HepG2 (cell line): ENCODE measurements at regions not wholly inside any gene's neighbourhood (a gene's known extent, or its start where the extent isn't known, plus 50 kb on each side); places are given as distances from the start of the nearest gene placed in this dataset.

ENCODE experiments used
- CBFB ChIP-seq: sonication (generic); formaldehyde crosslinking; IDR thresholded peaks from 2 replicates; pipeline ENCODE4 v1.4.0; 2020; ENCODE audit warnings: missing genetic modification reagents
- CENPX ChIP-seq: sonication (generic); formaldehyde crosslinking; IDR thresholded peaks from 2 replicates; pipeline ENCODE4 v1.9.0; 2021; ENCODE audit warnings: mild to moderate bottlenecking, missing genetic modification reagents, moderate library complexity
- E2F1 ChIP-seq: sonication (generic); formaldehyde crosslinking; IDR thresholded peaks from 2 replicates; pipeline ENCODE4 v1.5.0; 2020; ENCODE audit warnings: missing genetic modification reagents
- PHF21A ChIP-seq: sonication (generic); formaldehyde crosslinking; IDR thresholded peaks from 2 replicates; pipeline ENCODE4 v1.5.0; 2020; ENCODE audit warnings: mild to moderate bottlenecking, missing genetic modification reagents
- POLR2A ChIP-seq, 2 experiments: IDR thresholded peaks; 2 replicates each; pipeline ENCODE4 v1.6.1; 2011; ENCODE audit warnings: low read depth in 2 of 2, low read length in 2 of 2, mild to moderate bottlenecking in 1 of 2, moderate library complexity in 1 of 2; ENCODE audit not compliant: insufficient read depth in 1 of 2
- RELA ChIP-seq: sonication (generic); formaldehyde crosslinking; IDR thresholded peaks from 2 replicates; pipeline ENCODE4 v1.4.0; 2020; ENCODE audit warnings: missing genetic modification reagents
- SMARCE1 ChIP-seq: fragments of 450-650 bp; IDR thresholded peaks from 2 replicates; pipeline ENCODE4 v1.6.1; 2017; ENCODE audit warnings: borderline replicate concordance
- TAF1 ChIP-seq: sonication (generic); formaldehyde crosslinking; IDR thresholded peaks from 2 replicates; pipeline ENCODE4 v1.4.0; 2020; ENCODE audit warnings: missing genetic modification reagents
- TCF7 ChIP-seq: sonication (generic); IDR thresholded peaks from 2 replicates; pipeline ENCODE4 v1.6.1; 2016; ENCODE audit warnings: antibody characterized with exemption, low read depth
- THAP11 ChIP-seq: IDR thresholded peaks from 2 replicates; pipeline ENCODE4 v1.6.1; 2016; ENCODE audit warnings: missing biosample characterization, missing genetic modification reagents
- ZBTB42 ChIP-seq: sonication (generic); formaldehyde crosslinking; IDR thresholded peaks from 2 replicates; pipeline ENCODE4 v1.5.0; 2020; ENCODE audit warnings: mild to moderate bottlenecking, missing genetic modification reagents
- TF ChIP-seq, protein P1 (sequence below): sonication (generic); formaldehyde crosslinking; IDR thresholded peaks from 2 replicates; pipeline ENCODE4 v1.5.0; 2020; ENCODE audit warnings: mild to moderate bottlenecking, missing genetic modification reagents, moderate library complexity
- TF ChIP-seq, protein P2 (sequence below): sonication (generic); formaldehyde crosslinking; IDR thresholded peaks from 2 replicates; pipeline ENCODE4 v1.9.0; 2021; ENCODE audit warnings: missing genetic modification reagents, borderline replicate concordance
- TF ChIP-seq, protein P3 (sequence below): sonication (generic); formaldehyde crosslinking; IDR thresholded peaks from 2 replicates; pipeline ENCODE4 v1.8.1; 2022; ENCODE audit warnings: low read depth, mild to moderate bottlenecking, missing genetic modification reagents

DNA sequence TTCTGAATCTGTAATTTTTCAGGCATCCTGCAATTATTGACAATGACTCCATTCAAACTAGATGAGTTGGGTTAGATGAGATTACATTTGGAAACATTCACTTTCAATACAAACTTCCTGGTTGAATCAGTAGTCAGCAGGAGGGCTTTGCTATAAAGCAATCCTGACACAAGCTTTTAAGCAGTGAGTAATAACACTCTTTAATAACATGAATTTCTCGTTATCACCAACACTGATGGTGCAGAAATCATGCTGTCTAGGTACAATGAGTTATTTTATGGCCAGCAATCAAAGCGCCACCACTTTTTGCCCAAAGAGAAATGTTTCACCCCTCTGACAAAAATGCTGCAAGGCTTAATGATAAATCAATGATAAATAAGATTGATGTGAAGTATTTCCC lies 474.8 kb upstream of the CNTN4 start:
- TF ChIP-seq TAF1 (CRISPR knock-in tag) (no peak), CBFB (CRISPR knock-in tag) (no peak), SMARCE1 (no peak), THAP11 (CRISPR knock-in tag) (no peak), RELA (CRISPR knock-in tag) (no peak), TCF7 (no peak), CENPX (CRISPR knock-in tag) (no peak), POLR2A (IDR thresholded peaks at IDR 0.05; ENCODE audit: insufficient read depth in 1 of 2, low read depth in 2 of 2, low read length in 2 of 2) (no peak), ZBTB42 (no peak), E2F1 (CRISPR knock-in tag) (no peak), PHF21A (CRISPR knock-in tag) (no peak)
- TF ChIP-seq, protein P1, sequence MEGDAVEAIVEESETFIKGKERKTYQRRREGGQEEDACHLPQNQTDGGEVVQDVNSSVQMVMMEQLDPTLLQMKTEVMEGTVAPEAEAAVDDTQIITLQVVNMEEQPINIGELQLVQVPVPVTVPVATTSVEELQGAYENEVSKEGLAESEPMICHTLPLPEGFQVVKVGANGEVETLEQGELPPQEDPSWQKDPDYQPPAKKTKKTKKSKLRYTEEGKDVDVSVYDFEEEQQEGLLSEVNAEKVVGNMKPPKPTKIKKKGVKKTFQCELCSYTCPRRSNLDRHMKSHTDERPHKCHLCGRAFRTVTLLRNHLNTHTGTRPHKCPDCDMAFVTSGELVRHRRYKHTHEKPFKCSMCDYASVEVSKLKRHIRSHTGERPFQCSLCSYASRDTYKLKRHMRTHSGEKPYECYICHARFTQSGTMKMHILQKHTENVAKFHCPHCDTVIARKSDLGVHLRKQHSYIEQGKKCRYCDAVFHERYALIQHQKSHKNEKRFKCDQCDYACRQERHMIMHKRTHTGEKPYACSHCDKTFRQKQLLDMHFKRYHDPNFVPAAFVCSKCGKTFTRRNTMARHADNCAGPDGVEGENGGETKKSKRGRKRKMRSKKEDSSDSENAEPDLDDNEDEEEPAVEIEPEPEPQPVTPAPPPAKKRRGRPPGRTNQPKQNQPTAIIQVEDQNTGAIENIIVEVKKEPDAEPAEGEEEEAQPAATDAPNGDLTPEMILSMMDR (CRISPR knock-in tag): no peak
- TF ChIP-seq, protein P2, sequence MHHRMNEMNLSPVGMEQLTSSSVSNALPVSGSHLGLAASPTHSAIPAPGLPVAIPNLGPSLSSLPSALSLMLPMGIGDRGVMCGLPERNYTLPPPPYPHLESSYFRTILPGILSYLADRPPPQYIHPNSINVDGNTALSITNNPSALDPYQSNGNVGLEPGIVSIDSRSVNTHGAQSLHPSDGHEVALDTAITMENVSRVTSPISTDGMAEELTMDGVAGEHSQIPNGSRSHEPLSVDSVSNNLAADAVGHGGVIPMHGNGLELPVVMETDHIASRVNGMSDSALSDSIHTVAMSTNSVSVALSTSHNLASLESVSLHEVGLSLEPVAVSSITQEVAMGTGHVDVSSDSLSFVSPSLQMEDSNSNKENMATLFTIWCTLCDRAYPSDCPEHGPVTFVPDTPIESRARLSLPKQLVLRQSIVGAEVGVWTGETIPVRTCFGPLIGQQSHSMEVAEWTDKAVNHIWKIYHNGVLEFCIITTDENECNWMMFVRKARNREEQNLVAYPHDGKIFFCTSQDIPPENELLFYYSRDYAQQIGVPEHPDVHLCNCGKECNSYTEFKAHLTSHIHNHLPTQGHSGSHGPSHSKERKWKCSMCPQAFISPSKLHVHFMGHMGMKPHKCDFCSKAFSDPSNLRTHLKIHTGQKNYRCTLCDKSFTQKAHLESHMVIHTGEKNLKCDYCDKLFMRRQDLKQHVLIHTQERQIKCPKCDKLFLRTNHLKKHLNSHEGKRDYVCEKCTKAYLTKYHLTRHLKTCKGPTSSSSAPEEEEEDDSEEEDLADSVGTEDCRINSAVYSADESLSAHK (CRISPR knock-in tag): no peak
- TF ChIP-seq, protein P3, sequence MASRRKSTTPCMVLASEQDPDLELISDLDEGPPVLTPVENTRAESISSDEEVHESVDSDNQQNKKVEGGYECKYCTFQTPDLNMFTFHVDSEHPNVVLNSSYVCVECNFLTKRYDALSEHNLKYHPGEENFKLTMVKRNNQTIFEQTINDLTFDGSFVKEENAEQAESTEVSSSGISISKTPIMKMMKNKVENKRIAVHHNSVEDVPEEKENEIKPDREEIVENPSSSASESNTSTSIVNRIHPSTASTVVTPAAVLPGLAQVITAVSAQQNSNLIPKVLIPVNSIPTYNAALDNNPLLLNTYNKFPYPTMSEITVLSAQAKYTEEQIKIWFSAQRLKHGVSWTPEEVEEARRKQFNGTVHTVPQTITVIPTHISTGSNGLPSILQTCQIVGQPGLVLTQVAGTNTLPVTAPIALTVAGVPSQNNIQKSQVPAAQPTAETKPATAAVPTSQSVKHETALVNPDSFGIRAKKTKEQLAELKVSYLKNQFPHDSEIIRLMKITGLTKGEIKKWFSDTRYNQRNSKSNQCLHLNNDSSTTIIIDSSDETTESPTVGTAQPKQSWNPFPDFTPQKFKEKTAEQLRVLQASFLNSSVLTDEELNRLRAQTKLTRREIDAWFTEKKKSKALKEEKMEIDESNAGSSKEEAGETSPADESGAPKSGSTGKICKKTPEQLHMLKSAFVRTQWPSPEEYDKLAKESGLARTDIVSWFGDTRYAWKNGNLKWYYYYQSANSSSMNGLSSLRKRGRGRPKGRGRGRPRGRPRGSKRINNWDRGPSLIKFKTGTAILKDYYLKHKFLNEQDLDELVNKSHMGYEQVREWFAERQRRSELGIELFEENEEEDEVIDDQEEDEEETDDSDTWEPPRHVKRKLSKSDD (CRISPR knock-in tag): no peak
